Activated naive CD8-positive, alpha-beta T cell treated with anti-CD3 and anti-CD28 coated beads, Interleukin-2, amount 10 ng/mL, durations not matched to agents 7 days and 5 days (primary cell): ENCODE measurements at regions not wholly inside any gene's neighbourhood (a gene's known extent, or its start where the extent isn't known, plus 50 kb on each side); places are given as distances from the start of the nearest gene placed in this dataset.
"Not testable (repeated sequence)": the region's sequence is repeated elsewhere in the genome, so short reads cannot be mapped to it uniquely, and the experiment has no call there.

ENCODE experiments used
- ATAC-seq: fragments of 150-1000 bp; cut with Tn5 transposase; one replicate; pipeline ENCODE4 v1.10.0; 2021; ENCODE audit warnings: low read depth, moderate library complexity
- POLR2A ChIA-PET: fragments of 350-600 bp; sonication (Branson Sonifier 250); formaldehyde crosslinking; loops from one replicate; lab custom pipeline; 2021; ENCODE audit warnings: antibody characterized with exemption; lab: Charles Lee
- DNase-seq: peaks from one replicate; pipeline ENCODE4 v3.0.0; 2021
- H3K27ac Mint-ChIP-seq: one replicate; pipeline ENCODE4 v1.8.0; 2022; ENCODE audit warnings: mild to moderate bottlenecking, mixed read lengths
- H3K27me3 Mint-ChIP-seq: one replicate; pipeline ENCODE4 v1.8.0; 2022; ENCODE audit warnings: mild to moderate bottlenecking, moderate library complexity, mixed read lengths
- H3K36me3 Mint-ChIP-seq: one replicate; pipeline ENCODE4 v1.8.0; 2021; ENCODE audit warnings: mild to moderate bottlenecking, mixed read lengths
- H3K4me1 Mint-ChIP-seq: one replicate; pipeline ENCODE4 v1.8.0; 2021; ENCODE audit warnings: mixed read lengths
- H3K4me3 Mint-ChIP-seq: one replicate; pipeline ENCODE4 v1.8.0; 2022; ENCODE audit warnings: mild to moderate bottlenecking, moderate library complexity, mixed read lengths
- H3K9me3 Mint-ChIP-seq: one replicate; pipeline ENCODE4 v1.8.0; 2021; ENCODE audit warnings: mixed read lengths

DNA sequence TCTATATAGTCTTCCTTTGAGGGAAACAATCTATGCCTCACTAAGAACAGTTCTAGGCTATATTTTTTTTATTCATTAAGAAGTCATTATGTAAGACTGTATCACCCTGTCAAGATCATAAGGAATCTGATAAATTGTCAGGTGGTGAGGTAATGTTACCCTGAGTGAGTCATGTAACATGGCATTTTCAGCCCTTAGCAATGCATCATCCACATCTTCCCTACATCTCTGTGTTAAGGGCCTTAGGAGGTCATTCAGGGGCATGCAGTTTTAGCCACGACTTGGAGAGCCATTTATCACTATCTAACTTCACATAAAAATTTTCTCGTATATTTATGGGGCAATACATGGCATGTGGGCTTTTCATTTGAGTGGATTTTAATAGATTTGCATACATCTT, 924.5 kb upstream of the MBL2 start:
- no peaks in the 10 kb centered on the region for H3K4me1 Mint-ChIP-seq
- DNase-seq (no peak), ATAC-seq (no peak)
- H3K9me3 Mint-ChIP-seq: peaks cover 8% of the 10 kb centered on the region
- no peaks in the 10 kb centered on the region for H3K36me3 Mint-ChIP-seq
- POLR2A ChIA-PET: no interaction called here
- no peak overlapping the region for H3K27ac Mint-ChIP-seq
- H3K4me3 Mint-ChIP-seq: no peak overlapping the region
- H3K27me3 Mint-ChIP-seq: no peaks in the 10 kb centered on the region

GRCh38 chr10:53690524-53691240, 918.1 kb upstream of the MBL2 start:
- Mint-ChIP-seq H3K27ac (no peak overlapping the region), H3K36me3 (no peaks in the 10 kb centered on the region), H3K27me3 (no peaks in the 10 kb centered on the region), H3K9me3 (peaks cover 3% of the 10 kb centered on the region), H3K4me1 (no peaks in the 10 kb centered on the region), H3K4me3 (no peak overlapping the region)
- ATAC-seq (no peak), DNase-seq (no peak)
- POLR2A ChIA-PET: no interaction called here

DNA sequence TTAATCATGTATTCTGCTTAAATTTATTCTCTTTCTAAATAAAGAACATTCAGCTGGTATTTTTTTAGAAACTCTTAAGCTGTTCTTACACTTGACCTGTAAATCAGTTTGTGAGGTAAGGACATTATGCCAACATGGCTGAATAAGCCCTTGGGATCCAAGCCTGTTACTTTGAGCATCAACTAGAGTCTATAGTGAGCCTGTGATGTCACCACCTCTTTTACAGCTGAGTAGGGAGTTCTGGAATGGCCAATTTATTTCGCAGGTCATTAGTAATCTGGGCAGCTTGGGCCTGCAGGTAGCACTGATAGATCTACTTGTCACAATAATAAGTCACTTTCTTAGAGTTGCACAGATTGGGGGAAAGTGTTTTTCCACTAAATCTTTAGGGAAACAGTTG, 915.2 kb upstream of the MBL2 start:
- DNase-seq (no peak), ATAC-seq (no peak)
- H3K27me3 Mint-ChIP-seq: no peaks in the 10 kb centered on the region
- POLR2A ChIA-PET: no interaction called here
- H3K4me1 Mint-ChIP-seq: no peaks in the 10 kb centered on the region
- no peak overlapping the region for H3K4me3 Mint-ChIP-seq
- H3K9me3 Mint-ChIP-seq: peaks cover 3% of the 10 kb centered on the region
- no peaks in the 10 kb centered on the region for H3K36me3 Mint-ChIP-seq
- H3K27ac Mint-ChIP-seq: no peak overlapping the region

DNA sequence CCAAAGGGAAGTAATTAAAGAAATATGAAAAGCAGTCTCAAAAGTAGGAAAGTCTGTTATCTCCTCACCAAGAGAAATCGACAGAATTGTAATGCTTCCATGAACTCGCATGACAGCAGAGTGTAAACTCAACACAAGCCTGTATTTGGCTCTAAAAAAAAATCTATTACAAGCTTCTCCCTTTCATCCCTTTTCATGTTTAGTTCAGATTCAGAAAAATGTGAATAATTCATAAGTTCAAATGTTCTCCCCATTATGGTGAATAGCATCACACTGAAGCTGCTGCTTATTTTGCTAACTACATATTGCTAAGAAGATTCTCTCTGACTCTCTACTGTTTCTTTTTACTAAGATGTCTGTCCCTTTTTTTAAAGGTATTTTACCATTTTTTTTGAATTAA, 910.3 kb upstream of the MBL2 start:
- Mint-ChIP-seq H3K4me1 (no peaks in the 10 kb centered on the region), H3K27me3 (no peaks in the 10 kb centered on the region), H3K4me3 (no peak overlapping the region), H3K9me3 (peaks cover 2% of the 10 kb centered on the region), H3K36me3 (no peaks in the 10 kb centered on the region), H3K27ac (no peak overlapping the region)
- POLR2A ChIA-PET: no interaction called here
- ATAC-seq (no peak), DNase-seq (no peak)

DNA sequence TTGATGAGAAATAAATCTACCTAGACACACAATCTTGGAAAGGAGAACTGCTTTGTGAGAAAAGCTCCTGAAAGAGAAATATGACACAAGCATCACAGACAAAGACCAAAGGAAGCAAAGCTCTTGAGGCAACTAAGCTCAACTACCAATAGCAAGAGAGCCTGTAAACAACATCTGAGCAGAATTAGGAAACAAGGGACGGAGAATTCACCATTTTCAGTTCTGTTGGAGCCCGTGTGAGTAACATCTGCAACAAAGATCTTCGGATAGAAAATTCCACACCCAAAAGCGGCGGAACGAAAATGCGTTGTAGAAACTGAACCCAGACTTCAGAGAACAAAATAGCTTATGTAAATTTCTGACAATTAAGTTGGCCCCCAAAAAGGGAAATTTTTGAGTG, 909.9 kb upstream of the MBL2 start:
- Mint-ChIP-seq H3K27ac (no peak overlapping the region), H3K4me3 (no peak overlapping the region), H3K9me3 (peaks cover 2% of the 10 kb centered on the region), H3K36me3 (no peaks in the 10 kb centered on the region), H3K27me3 (no peaks in the 10 kb centered on the region), H3K4me1 (no peaks in the 10 kb centered on the region)
- DNase-seq (no peak), ATAC-seq (no peak)
- POLR2A ChIA-PET: no interaction called here

DNA sequence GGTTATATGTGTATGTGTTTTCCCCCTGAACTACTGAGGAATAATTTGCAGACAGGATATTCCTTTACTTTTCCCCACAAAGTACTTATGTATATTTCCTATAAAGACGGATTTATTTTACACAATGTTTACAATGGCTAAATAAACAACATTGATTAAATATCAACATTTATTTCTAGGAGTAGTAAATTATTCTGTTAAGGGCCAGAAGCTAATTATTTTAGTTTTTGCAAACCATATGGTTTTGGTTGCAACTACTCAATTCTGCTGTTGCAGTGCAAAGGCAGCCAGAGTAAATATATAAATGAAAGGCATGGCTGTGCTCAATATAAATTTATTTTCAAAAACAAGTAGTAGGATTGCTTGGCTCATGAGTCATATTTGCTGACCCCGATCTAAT, 907.1 kb upstream of the MBL2 start:
- H3K36me3 Mint-ChIP-seq: no peaks in the 10 kb centered on the region
- DNase-seq (no peak), ATAC-seq (no peak)
- no peaks in the 10 kb centered on the region for H3K27me3 Mint-ChIP-seq
- H3K9me3 Mint-ChIP-seq: no peaks in the 10 kb centered on the region
- no peaks in the 10 kb centered on the region for H3K4me1 Mint-ChIP-seq
- no peak overlapping the region for H3K4me3 Mint-ChIP-seq
- H3K27ac Mint-ChIP-seq: no peak overlapping the region
- POLR2A ChIA-PET: no interaction called here

GRCh38 chr10:53675177-53675576, 902.6 kb upstream of the MBL2 start:
- Mint-ChIP-seq H3K27ac (no peak overlapping the region), H3K9me3 (peaks cover 4% of the 10 kb centered on the region), H3K36me3 (no peaks in the 10 kb centered on the region), H3K27me3 (no peaks in the 10 kb centered on the region), H3K4me3 (no peak overlapping the region), H3K4me1 (no peaks in the 10 kb centered on the region)
- ATAC-seq (no peak), DNase-seq (no peak)
- POLR2A ChIA-PET: no interaction called here

GRCh38 chr10:53667063-53667462, 894.5 kb upstream of the MBL2 start:
- H3K36me3 Mint-ChIP-seq: no peaks in the 10 kb centered on the region
- POLR2A ChIA-PET: no interaction called here
- ATAC-seq (no peak), DNase-seq (no peak)
- no peak overlapping the region for H3K27ac Mint-ChIP-seq
- H3K9me3 Mint-ChIP-seq: peaks cover 12% of the 10 kb centered on the region
- H3K27me3 Mint-ChIP-seq: no peaks in the 10 kb centered on the region
- H3K4me3 Mint-ChIP-seq: no peak overlapping the region
- no peaks in the 10 kb centered on the region for H3K4me1 Mint-ChIP-seq

- POLR2A ChIA-PET: no interaction called here
- Mint-ChIP-seq H3K27ac (no peak overlapping the region), H3K4me3 (no peak overlapping the region), H3K36me3 (no peaks in the 10 kb centered on the region), H3K27me3 (no peaks in the 10 kb centered on the region), H3K9me3 (peaks cover 7% of the 10 kb centered on the region), H3K4me1 (no peaks in the 10 kb centered on the region)
- ATAC-seq (no peak), DNase-seq (no peak)
Measured at GRCh38 chr10:53664282-53665019, 891.9 kb upstream of the MBL2 start.

DNA sequence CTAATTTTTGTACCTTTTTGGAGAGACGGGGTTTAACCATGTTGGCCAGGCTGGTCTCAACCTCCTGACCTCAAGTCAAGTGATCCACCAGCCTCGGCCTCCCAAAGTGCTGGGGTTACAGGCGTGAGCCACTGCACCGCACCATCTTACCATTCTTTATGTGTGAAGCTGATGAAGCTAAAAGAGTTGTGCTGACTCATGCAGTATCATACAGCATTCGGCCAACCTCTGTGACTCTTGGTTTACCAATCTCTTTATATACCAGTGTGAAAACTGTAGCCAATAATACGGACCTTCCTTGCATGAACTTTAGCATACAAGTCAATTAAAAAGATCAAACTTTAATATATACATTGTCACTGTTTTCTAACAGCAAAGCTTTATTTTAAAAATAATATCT, 878.2 kb upstream of the MBL2 start:
- no peaks in the 10 kb centered on the region for H3K27me3 Mint-ChIP-seq
- POLR2A ChIA-PET: no interaction called here
- DNase-seq: no peak
- H3K9me3 Mint-ChIP-seq: no peaks in the 10 kb centered on the region
- no peaks in the 10 kb centered on the region for H3K4me1 Mint-ChIP-seq
- H3K36me3 Mint-ChIP-seq: no peaks in the 10 kb centered on the region
- ATAC-seq: no peak
- H3K27ac Mint-ChIP-seq: no peak overlapping the region
- no peak overlapping the region for H3K4me3 Mint-ChIP-seq

GRCh38 chr10:53647221-53647620, 874.6 kb upstream of the MBL2 start:
- H3K27ac Mint-ChIP-seq, H3K4me3 Mint-ChIP-seq, H3K36me3 Mint-ChIP-seq, H3K4me1 Mint-ChIP-seq, DNase-seq, H3K27me3 Mint-ChIP-seq, POLR2A ChIA-PET, ATAC-seq, H3K9me3 Mint-ChIP-seq: not testable (repeated sequence)

GRCh38 chr10:53646525-53646924, 873.9 kb upstream of the MBL2 start:
- H3K36me3 Mint-ChIP-seq: no peaks in the 10 kb centered on the region
- H3K4me3 Mint-ChIP-seq: no peak overlapping the region
- H3K27ac Mint-ChIP-seq: no peak overlapping the region
- no peaks in the 10 kb centered on the region for H3K27me3 Mint-ChIP-seq
- ATAC-seq (no peak), DNase-seq (no peak)
- no peaks in the 10 kb centered on the region for H3K9me3 Mint-ChIP-seq
- H3K4me1 Mint-ChIP-seq: no peaks in the 10 kb centered on the region
- POLR2A ChIA-PET: no interaction called here

DNA sequence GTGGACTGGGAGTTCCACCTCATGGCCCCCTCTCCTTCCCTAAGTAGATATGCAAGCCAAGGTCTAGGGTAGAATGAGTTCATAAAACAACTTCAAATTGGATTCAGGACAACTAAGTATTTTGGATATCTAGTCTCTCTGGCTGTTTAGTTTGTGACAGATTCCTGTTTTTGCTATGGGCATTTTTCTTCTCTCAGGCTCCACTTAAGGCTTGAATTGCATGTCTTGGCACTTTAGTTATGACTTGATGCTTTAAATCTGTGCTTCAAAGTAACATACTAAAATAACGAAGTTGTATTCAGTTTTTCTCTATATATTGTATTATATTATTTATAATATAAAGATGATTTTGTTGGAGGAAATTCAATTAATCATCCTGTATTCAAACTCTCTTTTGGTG, 873.4 kb upstream of the MBL2 start:
- ATAC-seq (no peak), DNase-seq (no peak)
- Mint-ChIP-seq H3K4me3 (no peak overlapping the region), H3K27ac (no peak overlapping the region), H3K9me3 (no peaks in the 10 kb centered on the region), H3K4me1 (no peaks in the 10 kb centered on the region), H3K36me3 (no peaks in the 10 kb centered on the region), H3K27me3 (no peaks in the 10 kb centered on the region)
- POLR2A ChIA-PET: no interaction called here

DNA sequence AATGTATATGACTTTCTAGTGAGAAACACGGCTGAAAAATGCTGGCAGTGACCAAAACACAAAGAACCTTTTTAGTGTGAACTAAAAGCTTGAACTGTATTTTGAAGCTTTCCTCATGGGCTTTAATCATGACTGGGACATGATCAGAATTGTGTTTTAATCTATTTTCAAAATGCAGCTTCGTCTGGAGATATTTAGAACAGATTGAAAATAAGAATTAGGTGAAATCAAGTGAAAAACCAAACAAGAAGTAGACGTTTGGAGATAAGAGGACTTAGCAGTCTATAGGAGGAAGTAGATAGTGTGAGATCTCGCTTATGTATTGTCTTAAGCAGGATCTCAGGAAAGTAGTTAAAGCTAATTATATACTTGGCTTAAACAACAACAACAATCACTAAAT, 865.4 kb upstream of the MBL2 start:
- Mint-ChIP-seq H3K36me3 (no peaks in the 10 kb centered on the region), H3K27ac (no peak overlapping the region), H3K27me3 (no peaks in the 10 kb centered on the region), H3K4me3 (no peak overlapping the region), H3K9me3 (peaks cover 3% of the 10 kb centered on the region), H3K4me1 (no peaks in the 10 kb centered on the region)
- POLR2A ChIA-PET: no interaction called here
- ATAC-seq (no peak), DNase-seq (no peak)
